RKO (cell line): ENCODE measurements at regions not wholly inside any gene's neighbourhood (a gene's known extent, or its start where the extent isn't known, plus 50 kb on each side); places are given as distances from the start of the nearest gene placed in this dataset.
"Not testable (repeated sequence)": the region's sequence is repeated elsewhere in the genome, so short reads cannot be mapped to it uniquely, and the experiment has no call there.

Source experiments
- DNase-seq: peaks from one replicate; pipeline ENCODE4 v3.0.0-alpha.2; 2016; ENCODE audit warnings: low spot score

- no peak for DNase-seq
Measured at GRCh38 chr3:151675858-151676615, 57.7 kb upstream of the AADACL2 start.

GRCh38 chr3:151673974-151674373, 59.8 kb upstream of the AADACL2 start:
- DNase-seq: no peak

- not testable (repeated sequence) for DNase-seq
Measured at GRCh38 chr3:151667762-151668161, 66.0 kb upstream of the AADACL2 start.

GRCh38 chr3:151660885-151661284, 72.8 kb upstream of the AADACL2 start:
- DNase-seq: no peak

- DNase-seq: no peak
Measured at GRCh38 chr3:151644986-151645385, 88.7 kb upstream of the AADACL2 start.

- no peak for DNase-seq
Measured at GRCh38 chr3:151644020-151644620, 89.6 kb upstream of the AADACL2 start.

DNA sequence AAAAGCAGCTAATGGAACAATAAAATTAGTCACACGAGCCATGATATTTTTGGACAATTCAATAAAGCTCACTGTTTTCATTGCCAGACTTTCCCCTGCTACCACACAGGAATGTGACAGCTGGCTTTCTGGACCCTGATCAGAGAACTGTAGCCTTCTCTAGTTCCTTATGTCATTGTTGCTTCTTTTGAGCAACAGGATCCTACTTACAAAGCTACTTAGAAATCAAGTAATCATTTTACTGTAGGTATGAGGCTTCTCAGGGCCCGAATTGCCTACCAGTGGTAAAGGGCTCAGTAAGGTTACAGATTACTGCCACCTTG, 94.3 kb upstream of the AADACL2 start:
- no peak for DNase-seq

DNA sequence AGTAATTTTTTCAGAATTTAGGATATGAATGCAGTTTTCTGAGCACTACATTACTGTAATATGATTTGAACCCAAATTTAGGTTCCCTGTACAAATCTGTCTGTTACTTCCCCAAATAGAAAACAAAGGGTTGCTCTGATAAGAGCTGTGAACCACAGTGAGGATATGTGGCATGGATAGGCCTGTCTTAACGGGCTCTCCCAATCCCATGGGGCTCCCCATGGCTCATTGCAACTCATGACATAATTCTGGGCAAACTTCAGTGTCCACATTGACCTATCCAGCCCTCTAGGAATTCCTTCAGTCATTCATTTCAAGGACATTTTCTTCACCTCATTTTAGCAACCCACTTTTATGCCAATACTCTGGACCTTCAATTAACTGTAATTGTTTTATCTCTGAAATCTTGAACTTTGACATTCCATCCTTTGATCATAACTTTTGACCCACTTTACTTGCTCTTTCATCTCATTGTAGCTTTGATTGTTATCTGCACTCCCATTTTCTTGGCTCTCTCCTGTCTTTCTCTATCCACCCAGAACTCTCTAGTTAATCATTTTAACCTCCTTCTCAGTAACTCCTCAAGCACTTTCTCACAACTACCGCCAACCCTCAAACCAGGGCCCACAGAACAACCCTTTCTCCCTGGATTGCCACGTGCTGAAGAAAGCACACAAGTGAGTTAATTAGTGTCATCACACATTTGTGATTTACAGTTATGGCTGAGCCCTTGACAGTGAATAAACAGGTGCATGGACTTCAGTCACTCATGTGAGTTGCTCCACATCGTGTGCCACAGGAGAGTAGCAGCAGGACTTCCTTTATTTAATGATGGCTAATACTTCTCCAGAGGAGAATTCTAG, 94.9 kb upstream of the AADACL2 start:
- DNase-seq: no peak

DNA sequence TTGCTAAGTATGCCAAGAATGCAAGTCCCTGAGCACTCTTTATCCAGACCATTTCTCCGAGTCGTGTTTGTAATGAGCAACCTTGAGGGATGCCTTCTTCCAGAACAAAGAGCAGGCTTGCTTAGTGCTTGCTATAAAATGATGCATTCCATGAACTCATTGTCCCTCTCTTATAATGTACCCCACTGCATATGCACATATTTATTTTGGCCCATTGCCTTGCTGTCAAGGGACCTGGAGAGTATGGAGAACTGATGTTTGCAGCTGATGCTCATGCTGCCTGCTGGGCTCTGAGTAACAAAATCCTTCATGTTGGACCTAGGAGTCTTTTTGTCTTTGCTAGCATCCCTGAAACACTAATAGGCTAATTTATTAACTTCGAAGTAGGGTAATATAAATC, 97.8 kb upstream of the AADACL2 start:
- no peak for DNase-seq

- DNase-seq: no peak
Measured at GRCh38 chr3:151631946-151632345, 101.8 kb upstream of the AADACL2 start.

DNA sequence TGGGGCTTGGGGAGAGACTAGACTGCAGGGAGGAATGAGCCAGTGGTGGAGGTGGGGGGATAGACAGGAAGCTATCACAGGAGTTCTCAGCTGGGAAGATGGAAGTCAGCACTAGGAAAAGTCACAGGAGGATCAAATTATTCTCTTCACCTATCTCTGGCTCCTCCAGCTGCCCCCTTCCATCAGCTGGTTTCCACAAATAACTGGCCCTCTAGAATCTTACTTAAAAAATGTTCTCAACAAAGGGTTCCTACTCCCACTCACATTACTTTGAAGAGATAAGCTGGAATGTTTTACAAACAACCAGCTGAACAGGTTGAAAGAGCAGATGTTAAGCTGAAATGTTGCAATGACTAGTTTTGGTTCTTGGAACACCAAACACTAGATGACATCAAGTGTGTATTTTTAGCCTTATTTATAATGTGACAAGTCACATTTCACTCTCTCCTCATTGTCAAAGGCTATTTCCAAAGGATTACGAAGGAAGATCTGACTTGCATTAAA, 102.7 kb upstream of the AADACL2 start:
- DNase-seq: no peak

DNA sequence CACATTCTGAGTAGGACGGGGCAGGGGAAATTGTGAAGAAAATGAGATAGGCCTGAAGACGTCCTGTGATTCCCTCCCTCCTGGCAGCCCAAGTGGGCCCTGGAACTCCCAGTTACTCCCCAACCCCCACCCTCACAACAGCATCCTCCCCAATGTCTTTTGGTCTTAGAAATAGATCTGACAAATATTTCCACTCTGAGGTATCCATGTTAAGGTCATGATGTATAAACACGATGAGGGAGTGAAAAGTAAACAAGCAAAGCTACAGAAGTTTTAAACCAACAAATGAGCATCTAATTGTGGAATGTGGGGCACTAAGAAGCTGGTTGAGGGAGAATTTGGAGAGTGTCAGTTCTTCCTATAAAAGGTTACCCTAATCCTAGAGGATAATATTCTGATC, 103.7 kb upstream of the AADACL2 start:
- DNase-seq: no peak

DNA sequence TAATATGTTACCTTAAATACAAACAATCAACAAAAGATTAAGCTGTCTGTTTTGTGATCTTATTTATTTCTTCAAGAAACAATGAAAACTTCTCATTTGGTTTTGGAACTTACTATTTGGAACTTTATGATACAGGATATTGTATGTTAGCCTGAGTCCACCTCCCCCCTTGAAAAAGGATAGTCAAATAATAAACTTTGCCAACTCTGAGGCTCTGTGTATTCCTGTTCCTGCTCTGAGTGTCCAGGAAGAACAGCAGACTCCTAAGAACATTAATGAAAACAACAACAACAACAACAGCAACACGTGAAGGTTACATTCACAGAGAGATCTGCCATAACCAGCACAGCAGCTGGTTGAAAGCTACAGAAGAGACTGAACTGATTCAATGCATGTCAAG, 108.1 kb upstream of the AADACL2 start:
- DNase-seq: no peak

- DNase-seq: no peak
Measured at GRCh38 chr3:151625086-151625485, 108.6 kb upstream of the AADACL2 start.

- no peak for DNase-seq
Measured at GRCh38 chr3:151620071-151620470, 113.7 kb upstream of the AADACL2 start.

GRCh38 chr3:151615464-151615863, 118.3 kb upstream of the AADACL2 start:
- DNase-seq: no peak

- no peak for DNase-seq
Measured at GRCh38 chr3:151612115-151612514, 121.6 kb upstream of the AADACL2 start.

DNA sequence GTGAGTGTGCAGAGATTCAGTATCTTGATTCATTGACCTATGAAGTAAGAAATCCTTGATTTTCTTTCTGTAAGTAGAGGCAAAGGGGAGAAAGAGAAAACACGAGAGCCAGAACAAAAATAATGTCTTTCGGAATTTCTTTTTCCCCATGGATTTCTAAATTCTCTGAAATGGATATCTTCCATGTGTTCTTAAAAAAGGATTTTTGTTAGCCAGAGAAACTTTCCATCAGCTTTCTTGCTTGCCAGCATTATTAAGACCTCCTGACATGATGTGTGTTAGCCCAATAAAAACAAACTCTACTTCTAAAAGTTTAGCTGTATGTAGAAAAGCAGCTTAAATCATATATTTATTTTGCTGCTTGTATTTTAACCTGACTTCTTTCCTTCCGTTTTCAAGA, 122.3 kb upstream of the AADACL2 start:
- no peak for DNase-seq

DNA sequence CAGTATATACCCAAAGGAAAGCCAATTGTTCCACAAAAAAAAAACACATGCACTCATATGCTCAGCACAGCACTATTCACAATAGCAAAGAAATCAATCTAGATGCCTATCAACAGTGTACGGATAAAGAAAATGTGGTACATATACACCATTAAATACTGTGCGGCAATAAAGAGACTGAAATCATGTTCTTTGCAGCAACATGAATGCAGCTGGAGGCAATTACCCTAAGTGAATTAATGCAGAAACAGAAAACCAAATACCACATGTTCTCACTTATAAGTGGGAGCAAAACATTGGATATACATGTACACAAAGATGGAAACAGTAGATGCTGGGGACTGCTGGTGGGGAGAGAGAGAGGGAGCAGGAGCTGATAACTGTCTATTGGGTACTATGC, 124.2 kb upstream of the AADACL2 start:
- no peak for DNase-seq

DNA sequence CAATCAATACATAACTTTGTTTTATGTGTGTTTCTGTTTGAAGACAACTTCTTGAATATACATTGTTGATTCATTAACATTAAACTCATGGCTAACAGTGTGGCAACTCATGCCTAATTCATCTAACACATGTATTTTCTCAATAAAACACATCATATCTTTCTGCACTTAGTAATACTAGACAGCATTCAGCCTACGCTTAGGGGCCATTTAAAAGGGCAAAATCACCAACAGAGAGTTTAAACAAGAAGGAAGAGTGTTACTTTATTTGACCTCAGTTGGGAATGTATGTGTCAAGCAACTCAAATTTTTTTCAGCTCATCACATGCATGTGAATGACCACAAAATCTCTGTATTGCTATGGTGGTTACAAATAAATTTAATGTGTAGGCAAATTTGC, 128.8 kb upstream of the AADACL2 start:
- DNase-seq: no peak

DNA sequence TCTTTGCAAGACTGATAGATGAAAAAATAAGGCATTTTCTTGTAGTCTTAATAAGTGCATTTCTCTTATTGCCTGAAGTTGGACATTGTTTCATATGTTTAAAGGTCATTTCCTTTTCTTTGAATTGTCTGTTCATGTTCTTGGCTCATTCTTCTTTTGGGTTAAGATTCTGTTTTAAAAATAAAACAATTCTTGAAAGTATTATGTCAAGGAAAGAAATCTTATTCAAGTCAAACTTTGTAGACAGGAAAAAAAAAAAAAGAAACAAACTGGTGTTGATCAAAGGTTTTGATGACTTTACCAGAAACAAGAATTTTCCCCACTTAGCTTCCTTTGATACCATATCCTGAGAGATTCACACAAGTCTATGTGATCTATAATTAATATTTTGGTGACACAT, 132.9 kb upstream of the AADACL2 start:
- no peak for DNase-seq

GRCh38 chr3:151599103-151599672, 134.5 kb upstream of the AADACL2 start:
- DNase-seq: no peak

- no peak for DNase-seq
Measured at GRCh38 chr3:151596940-151597339, 136.1 kb upstream of the IGSF10 start.
